ENCODE measurements at regions not wholly inside any gene's neighbourhood (a gene's known extent, or its start where the extent isn't known, plus 50 kb on each side); places are given as distances from the start of the nearest gene placed in this dataset.

DNA sequence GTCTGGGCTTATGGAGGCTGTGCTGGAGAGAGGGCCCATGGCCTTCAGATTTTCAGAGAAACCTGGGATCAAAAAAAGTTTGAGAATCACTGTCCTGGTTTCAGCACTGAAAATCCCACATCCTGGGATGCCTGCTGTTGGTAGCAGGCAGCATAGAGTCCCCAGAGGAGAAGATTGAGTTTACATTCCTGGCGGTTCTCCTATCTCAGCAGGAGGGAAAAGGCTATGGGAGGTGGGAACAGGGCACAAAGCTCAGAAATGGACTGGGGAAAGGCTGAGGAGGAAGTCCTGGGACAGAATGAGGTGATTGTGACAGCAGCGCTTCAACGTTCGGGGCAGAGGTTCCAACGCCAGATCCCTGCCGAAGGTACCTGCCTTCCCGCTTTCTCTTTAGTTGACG is 103.4 kb downstream of the ETS2 start:
- Histone ChIP-seq H3K27me3 (ENCODE audit: control insufficient read depth in 3 of 3, insufficient read depth in 3 of 3, low read length in 2 of 3) (no peaks in the 10 kb centered on the region), H3K4me3 (no peak overlapping the region), H3K4me1 (ENCODE audit: control insufficient read depth in 5 of 5, insufficient read depth in 5 of 5, low read length in 5 of 5) (peaks cover 12 to 41% (median 24%) of the 10 kb centered on the region in 5 donors), H3K36me3 (ENCODE audit: control insufficient read depth in 4 of 4, insufficient read depth in 4 of 4, low read length in 4 of 4) (no peaks in the 10 kb centered on the region), H3K27ac (ENCODE audit: low read depth in 1 of 2, low read length in 1 of 2) (peak overlapping the region in 1 of 2 donors; percentile 5), H3K9ac (ENCODE audit: insufficient read depth in 1 of 2, low read length in 2 of 2) (no peak overlapping the region), H3K9me3 (ENCODE audit: control insufficient read depth in 4 of 4, insufficient read depth in 3 of 4, low read length in 3 of 4) (no peaks in the 10 kb centered on the region)
- TF ChIP-seq, protein P1, sequence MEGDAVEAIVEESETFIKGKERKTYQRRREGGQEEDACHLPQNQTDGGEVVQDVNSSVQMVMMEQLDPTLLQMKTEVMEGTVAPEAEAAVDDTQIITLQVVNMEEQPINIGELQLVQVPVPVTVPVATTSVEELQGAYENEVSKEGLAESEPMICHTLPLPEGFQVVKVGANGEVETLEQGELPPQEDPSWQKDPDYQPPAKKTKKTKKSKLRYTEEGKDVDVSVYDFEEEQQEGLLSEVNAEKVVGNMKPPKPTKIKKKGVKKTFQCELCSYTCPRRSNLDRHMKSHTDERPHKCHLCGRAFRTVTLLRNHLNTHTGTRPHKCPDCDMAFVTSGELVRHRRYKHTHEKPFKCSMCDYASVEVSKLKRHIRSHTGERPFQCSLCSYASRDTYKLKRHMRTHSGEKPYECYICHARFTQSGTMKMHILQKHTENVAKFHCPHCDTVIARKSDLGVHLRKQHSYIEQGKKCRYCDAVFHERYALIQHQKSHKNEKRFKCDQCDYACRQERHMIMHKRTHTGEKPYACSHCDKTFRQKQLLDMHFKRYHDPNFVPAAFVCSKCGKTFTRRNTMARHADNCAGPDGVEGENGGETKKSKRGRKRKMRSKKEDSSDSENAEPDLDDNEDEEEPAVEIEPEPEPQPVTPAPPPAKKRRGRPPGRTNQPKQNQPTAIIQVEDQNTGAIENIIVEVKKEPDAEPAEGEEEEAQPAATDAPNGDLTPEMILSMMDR (IDR thresholded peaks at IDR 0.05; ENCODE audit: control extremely low read depth, extremely low read depth), result no peak
- ATAC-seq (ENCODE audit: insufficient read depth, low FRiP score), result no peak
- no peak for DNase-seq
- WGBS, 2 donors, result 91 to 92% methylated on average over 8 of the region's 8 CpGs

DNA sequence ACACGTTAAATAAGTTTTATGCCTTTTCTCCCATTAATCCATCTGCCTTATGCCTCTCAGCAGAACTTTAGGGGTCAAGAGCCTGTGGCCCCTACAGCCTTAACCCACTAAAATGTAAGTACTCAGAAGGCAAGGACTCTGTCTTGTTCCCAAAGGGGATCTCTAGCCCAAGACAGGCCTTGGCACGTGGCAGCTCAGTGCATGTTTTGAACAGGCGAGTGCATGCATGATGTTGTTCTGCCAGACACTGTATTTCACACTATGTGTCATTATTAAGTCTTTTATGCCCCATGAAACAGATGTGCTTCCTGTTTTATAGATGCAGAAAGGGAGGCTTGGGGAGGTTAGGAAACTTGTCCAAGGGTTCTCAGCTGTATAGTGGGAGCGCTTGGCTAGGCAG is 102.8 kb downstream of the ETS2 start:
- H3K4me1 ChIP-seq (ENCODE audit: control insufficient read depth in 5 of 5, insufficient read depth in 5 of 5, low read length in 5 of 5), result peaks cover 12 to 39% (median 24%) of the 10 kb centered on the region in 5 donors
- ATAC-seq (ENCODE audit: insufficient read depth, low FRiP score), result no peak
- TF ChIP-seq, protein P1 (IDR thresholded peaks at IDR 0.05; ENCODE audit: control extremely low read depth, extremely low read depth), result no peak
- no peak for DNase-seq
- H3K4me3 ChIP-seq, result no peak overlapping the region
- H3K27ac ChIP-seq (ENCODE audit: low read depth in 1 of 2, low read length in 1 of 2), result no peak overlapping the region
- 94 to 96% methylated on average over 4 of the region's 4 CpGs for WGBS, 2 donors
- no peaks in the 10 kb centered on the region for H3K36me3 ChIP-seq (ENCODE audit: control insufficient read depth in 4 of 4, insufficient read depth in 4 of 4, low read length in 4 of 4)
- no peaks in the 10 kb centered on the region for H3K27me3 ChIP-seq (ENCODE audit: control insufficient read depth in 3 of 3, insufficient read depth in 3 of 3, low read length in 2 of 3)
- H3K9ac ChIP-seq (ENCODE audit: insufficient read depth in 1 of 2, low read length in 2 of 2), result no peak overlapping the region
- no peaks in the 10 kb centered on the region for H3K9me3 ChIP-seq (ENCODE audit: control insufficient read depth in 4 of 4, insufficient read depth in 3 of 4, low read length in 3 of 4)

DNA sequence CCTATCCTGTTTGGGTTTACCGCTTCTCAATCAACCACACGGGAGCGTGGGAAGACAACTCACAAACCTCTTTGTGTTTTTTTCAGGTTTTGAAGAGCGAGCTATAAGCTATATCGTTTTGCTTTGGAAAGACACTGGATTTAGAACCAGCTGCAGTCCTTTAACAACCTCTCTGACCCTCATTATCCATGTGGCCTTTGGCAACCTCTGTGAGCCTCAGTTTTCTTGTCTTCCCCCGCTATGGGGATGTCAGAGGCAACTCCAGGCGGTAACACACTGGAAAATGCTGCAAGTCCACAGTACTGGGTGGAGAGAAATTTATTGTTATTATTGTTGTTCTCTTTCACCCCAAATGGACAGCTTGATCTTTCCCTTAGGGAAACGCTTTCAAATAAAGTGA is 100.0 kb downstream of the ETS2 start:
- TF ChIP-seq, protein P1 (IDR thresholded peaks at IDR 0.05; ENCODE audit: control extremely low read depth, extremely low read depth), result no peak
- Histone ChIP-seq H3K27ac (ENCODE audit: low read depth in 1 of 2, low read length in 1 of 2) (no peak overlapping the region), H3K27me3 (ENCODE audit: control insufficient read depth in 3 of 3, insufficient read depth in 3 of 3, low read length in 2 of 3) (no peaks in the 10 kb centered on the region), H3K36me3 (ENCODE audit: control insufficient read depth in 4 of 4, insufficient read depth in 4 of 4, low read length in 4 of 4) (no peaks in the 10 kb centered on the region), H3K9ac (ENCODE audit: insufficient read depth in 1 of 2, low read length in 2 of 2) (no peak overlapping the region), H3K4me3 (no peak overlapping the region), H3K9me3 (ENCODE audit: control insufficient read depth in 4 of 4, insufficient read depth in 3 of 4, low read length in 3 of 4) (peaks cover 0 to 3% (median 0%) of the 10 kb centered on the region in 4 donors), H3K4me1 (ENCODE audit: control insufficient read depth in 5 of 5, insufficient read depth in 5 of 5, low read length in 5 of 5) (peaks cover 7 to 28% (median 17%) of the 10 kb centered on the region in 5 donors)
- no peak for ATAC-seq (ENCODE audit: insufficient read depth, low FRiP score)
- no peak for DNase-seq
- WGBS, 2 donors, result 81 to 91% methylated on average over 8 of the region's 8 CpGs

DNA sequence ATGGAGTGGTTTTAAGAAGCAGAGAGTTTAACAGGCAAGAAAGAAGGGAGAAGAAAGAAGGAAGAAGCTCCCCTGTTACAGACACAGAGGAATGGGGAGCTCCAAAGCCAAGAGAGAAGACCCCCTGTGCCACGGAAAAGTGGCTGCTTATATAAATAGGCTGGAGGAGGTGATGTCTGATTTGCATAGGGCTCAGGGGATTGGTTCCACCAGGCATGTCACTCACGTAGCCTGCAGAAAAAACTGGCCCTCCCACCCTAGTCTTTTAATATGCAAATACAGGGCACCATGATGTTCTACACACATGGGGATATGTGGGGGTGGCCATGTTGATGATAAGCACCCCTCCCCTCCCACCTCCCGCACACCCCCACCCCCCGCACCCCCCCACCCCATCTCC is 99.6 kb downstream of the ETS2 start:
- TF ChIP-seq, protein P1 (IDR thresholded peaks at IDR 0.05; ENCODE audit: control extremely low read depth, extremely low read depth), result no peak
- no peaks in the 10 kb centered on the region for H3K36me3 ChIP-seq (ENCODE audit: control insufficient read depth in 4 of 4, insufficient read depth in 4 of 4, low read length in 4 of 4)
- DNase-seq, result no peak
- WGBS, 2 donors, result 95% methylated on average over 4 of the region's 4 CpGs
- peaks cover 5 to 28% (median 15%) of the 10 kb centered on the region in 5 donors for H3K4me1 ChIP-seq (ENCODE audit: control insufficient read depth in 5 of 5, insufficient read depth in 5 of 5, low read length in 5 of 5)
- peaks cover 0 to 3% (median 0%) of the 10 kb centered on the region in 4 donors for H3K9me3 ChIP-seq (ENCODE audit: control insufficient read depth in 4 of 4, insufficient read depth in 3 of 4, low read length in 3 of 4)
- ATAC-seq (ENCODE audit: insufficient read depth, low FRiP score), result no peak
- no peak overlapping the region for H3K4me3 ChIP-seq
- no peak overlapping the region for H3K27ac ChIP-seq (ENCODE audit: low read depth in 1 of 2, low read length in 1 of 2)
- no peaks in the 10 kb centered on the region for H3K27me3 ChIP-seq (ENCODE audit: control insufficient read depth in 3 of 3, insufficient read depth in 3 of 3, low read length in 2 of 3)
- no peak overlapping the region for H3K9ac ChIP-seq (ENCODE audit: insufficient read depth in 1 of 2, low read length in 2 of 2)

All from lung (tissue), 11 donors.